ENCODE measurements at regions not wholly inside any gene's neighbourhood (a gene's known extent, or its start where the extent isn't known, plus 50 kb on each side); places are given as distances from the start of the nearest gene placed in this dataset.

GRCh38 chr16:7004266-7004665, 328.4 kb upstream of the RBFOX1 start:
- no peak for TF ChIP-seq CTCF (IDR thresholded peaks at IDR 0.05)
- TF ChIP-seq POLR2A (IDR thresholded peaks at IDR 0.05): no peak
